ENCODE measurements at regions not wholly inside any gene's neighbourhood (a gene's known extent, or its start where the extent isn't known, plus 50 kb on each side); places are given as distances from the start of the nearest gene placed in this dataset.
A peak's percentile ranks its signal among the peaks of the same experiment; 100 is the strongest.

GRCh38 chr5:126315341-126315740 lies 107.9 kb upstream of the GRAMD2B start:
- DNase-seq: no peak

GRCh38 chr5:126332326-126332725 lies 90.9 kb upstream of the GRAMD2B start:
- DNase-seq: no peak

- no peak for DNase-seq
Observed at GRCh38 chr5:126334760-126335159, 88.4 kb upstream of the GRAMD2B start.

- no peak for DNase-seq
Observed at GRCh38 chr5:126335886-126336285, 87.3 kb upstream of the GRAMD2B start.

- DNase-seq: no peak
Observed at GRCh38 chr5:126338635-126339034, 84.6 kb upstream of the GRAMD2B start.

GRCh38 chr5:126339215-126339805 lies 83.9 kb upstream of the GRAMD2B start:
- DNase-seq: peak; percentile 70

GRCh38 chr5:126341906-126342630 lies 81.1 kb upstream of the GRAMD2B start:
- DNase-seq: no peak

GRCh38 chr5:126348855-126349635 lies 74.2 kb upstream of the GRAMD2B start:
- no peak for DNase-seq

GRCh38 chr5:126351153-126351552 lies 72.1 kb upstream of the GRAMD2B start:
- no peak for DNase-seq

GRCh38 chr5:126354012-126354857 lies 69.0 kb upstream of the GRAMD2B start:
- no peak for DNase-seq

- no peak for DNase-seq
Observed at GRCh38 chr5:126354858-126355731, 68.1 kb upstream of the GRAMD2B start.

GRCh38 chr5:126355940-126356339 lies 67.3 kb upstream of the GRAMD2B start:
- no peak for DNase-seq

GRCh38 chr5:126357585-126358342 lies 65.4 kb upstream of the GRAMD2B start:
- no peak for DNase-seq

GRCh38 chr5:126358525-126358924 lies 64.7 kb upstream of the GRAMD2B start:
- DNase-seq: no peak

- DNase-seq: no peak
Observed at GRCh38 chr5:126359884-126360283, 63.3 kb upstream of the GRAMD2B start.

- no peak for DNase-seq
Observed at GRCh38 chr5:126360467-126360866, 62.7 kb upstream of the GRAMD2B start.

- no peak for DNase-seq
Observed at GRCh38 chr5:126363658-126364057, 59.6 kb upstream of the GRAMD2B start.

GRCh38 chr5:126364206-126364902 lies 58.9 kb upstream of the GRAMD2B start:
- no peak for DNase-seq

- DNase-seq: no peak
Observed at GRCh38 chr5:126365446-126366198, 57.6 kb upstream of the GRAMD2B start.

GRCh38 chr5:126366199-126366560 lies 57.0 kb upstream of the GRAMD2B start:
- no peak for DNase-seq
